Gastrocnemius medialis (tissue), 4 donors: ENCODE measurements at regions not wholly inside any gene's neighbourhood (a gene's known extent, or its start where the extent isn't known, plus 50 kb on each side); places are given as distances from the start of the nearest gene placed in this dataset.

Source experiments
- ATAC-seq, 2 donors: fragments of 150-250 bp; one replicate each; pipeline ENCODE4 v1.9.1; 2016
- DNase-seq, 2 donors: peaks; one replicate each; pipeline ENCODE4 v3.0.0-alpha.2; 2019
- H3K27ac ChIP-seq, 4 donors: fragments of 200-600 bp; sonication (generic); 1 replicate in 1 of 4; 2 replicates in 3 of 4; pipeline ENCODE4 v1.5.1; 2016 to 2018; ENCODE audit warnings: mild to moderate bottlenecking in 2 of 4, moderate library complexity in 1 of 4
- H3K27me3 ChIP-seq, 3 donors: fragments of 200-600 bp; sonication (generic) in 2 of 3; 1 replicate in 1 of 3; 2 replicates in 2 of 3; pipeline versions ENCODE4 v1.5.1 to v1.6.0; 2016 to 2019; ENCODE audit warnings: mild to moderate bottlenecking in 1 of 3, moderate library complexity in 1 of 3
- H3K36me3 ChIP-seq, 2 donors: fragments of 200-600 bp; sonication (generic) in 1 of 2; one replicate each; pipeline ENCODE4 v1.5.1; 2017 to 2018
- H3K4me1 ChIP-seq, 2 donors: fragments of 200-600 bp; sonication (generic) in 1 of 2; one replicate each; pipeline ENCODE4 v1.5.1; 2016 to 2017; ENCODE audit warnings: mild to moderate bottlenecking in 2 of 2
- H3K4me3 ChIP-seq, 4 donors: fragments of 200-600 bp; sonication (generic) in 3 of 4; 1 replicate in 1 of 4; 2 replicates in 3 of 4; pipeline ENCODE4 v1.5.1; 2016 to 2019; ENCODE audit warnings: mild to moderate bottlenecking in 2 of 4
- H3K9me3 ChIP-seq, 3 donors: fragments of 200-600 bp; sonication (generic) in 2 of 3; 1 replicate in 1 of 3; 2 replicates in 2 of 3; pipeline ENCODE4 v1.5.1; 2016 to 2019
- POLR2A ChIP-seq, 2 donors: fragments of 450-650 bp; IDR thresholded peaks; one replicate each; pipeline ENCODE4 v1.6.1; 2017; ENCODE audit warnings: antibody characterized with exemption in 2 of 2, mild to moderate bottlenecking in 2 of 2, moderate library complexity in 2 of 2
- in situ Hi-C, 4 donors: fragments of 200-750 bp; cut with MboI; loops; one replicate each; pipeline versions ENCODE4 v1.15.0 to v1.8.0; 2017; ENCODE audit warnings: low sequenced_read_pairs in 4 of 4
- intact Hi-C: fragments of 100-400 bp; cut with DNase I; formaldehyde crosslinking; loops from one replicate; pipeline ENCODE4 v1.15.1; 2023; ENCODE audit warnings: low total_unique reads
- TF ChIP-seq, protein P1 (sequence below), 5 experiments: fragments of 450-650 bp in 3 of 5; fragments of 200-600 bp in 2 of 5; sonication (generic) in 2 of 5; IDR thresholded peaks in 4 of 5; conservative IDR thresholded peaks in 1 of 5; 1 replicate in 4 of 5; 2 replicates in 1 of 5; pipeline ENCODE4 v1.5.1; 2016 to 2019; ENCODE audit warnings: antibody characterized with exemption in 5 of 5, mild to moderate bottlenecking in 3 of 5, moderate library complexity in 3 of 5

DNA sequence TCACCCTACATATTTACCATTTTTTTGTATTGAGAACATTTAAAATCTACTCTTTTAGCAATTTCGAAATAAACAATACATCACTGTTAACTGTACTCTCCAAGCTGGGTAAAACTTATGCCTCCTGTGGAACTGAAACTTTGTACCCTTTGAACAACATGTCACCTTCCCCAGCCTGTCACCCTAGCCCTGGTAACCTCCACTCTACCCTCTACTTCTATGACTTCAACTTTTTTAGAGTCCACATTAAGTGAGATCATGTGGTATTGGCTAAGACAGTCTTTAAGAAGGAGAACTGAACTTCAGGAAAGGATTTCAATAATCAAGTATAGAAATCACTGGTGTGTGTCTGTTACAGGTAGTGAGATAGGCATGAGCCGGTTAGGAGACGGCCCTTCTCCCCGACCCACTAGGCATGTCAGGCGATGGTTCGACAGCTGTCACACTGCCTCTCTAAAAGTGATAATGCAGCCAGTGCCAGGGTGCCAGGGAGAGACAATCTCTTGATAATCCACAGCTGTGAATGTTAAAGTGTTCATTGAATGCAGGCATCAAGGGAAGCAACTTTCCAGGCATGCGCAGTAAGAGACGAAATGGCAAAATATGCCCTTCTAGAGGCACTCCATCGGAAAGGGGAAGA, 74.6 kb upstream of the RNF152 start:
- Histone ChIP-seq H3K9me3 (no peaks in the 10 kb centered on the region), H3K27ac (no peak overlapping the region), H3K36me3 (no peaks in the 10 kb centered on the region), H3K27me3 (no peaks in the 10 kb centered on the region), H3K4me3 (no peak overlapping the region), H3K4me1 (no peaks in the 10 kb centered on the region)
- intact Hi-C loops (no loop called here), in situ Hi-C loops (no loop called here)
- no peak for DNase-seq
- ATAC-seq = no peak
- TF ChIP-seq, protein P1, sequence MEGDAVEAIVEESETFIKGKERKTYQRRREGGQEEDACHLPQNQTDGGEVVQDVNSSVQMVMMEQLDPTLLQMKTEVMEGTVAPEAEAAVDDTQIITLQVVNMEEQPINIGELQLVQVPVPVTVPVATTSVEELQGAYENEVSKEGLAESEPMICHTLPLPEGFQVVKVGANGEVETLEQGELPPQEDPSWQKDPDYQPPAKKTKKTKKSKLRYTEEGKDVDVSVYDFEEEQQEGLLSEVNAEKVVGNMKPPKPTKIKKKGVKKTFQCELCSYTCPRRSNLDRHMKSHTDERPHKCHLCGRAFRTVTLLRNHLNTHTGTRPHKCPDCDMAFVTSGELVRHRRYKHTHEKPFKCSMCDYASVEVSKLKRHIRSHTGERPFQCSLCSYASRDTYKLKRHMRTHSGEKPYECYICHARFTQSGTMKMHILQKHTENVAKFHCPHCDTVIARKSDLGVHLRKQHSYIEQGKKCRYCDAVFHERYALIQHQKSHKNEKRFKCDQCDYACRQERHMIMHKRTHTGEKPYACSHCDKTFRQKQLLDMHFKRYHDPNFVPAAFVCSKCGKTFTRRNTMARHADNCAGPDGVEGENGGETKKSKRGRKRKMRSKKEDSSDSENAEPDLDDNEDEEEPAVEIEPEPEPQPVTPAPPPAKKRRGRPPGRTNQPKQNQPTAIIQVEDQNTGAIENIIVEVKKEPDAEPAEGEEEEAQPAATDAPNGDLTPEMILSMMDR (IDR thresholded peaks at IDR 0.05 in 4 of 5, conservative IDR thresholded peaks at IDR 0.05 in 1 of 5) = no peak
- TF ChIP-seq POLR2A (IDR thresholded peaks at IDR 0.05) = no peak

- TF ChIP-seq, protein P1 (IDR thresholded peaks at IDR 0.05 in 4 of 5, conservative IDR thresholded peaks at IDR 0.05 in 1 of 5) = no peak
- TF ChIP-seq POLR2A (IDR thresholded peaks at IDR 0.05) = no peak
- H3K9me3 ChIP-seq = no peaks in the 10 kb centered on the region
- in situ Hi-C loops = no loop called here
- no peaks in the 10 kb centered on the region for H3K36me3 ChIP-seq
- no peaks in the 10 kb centered on the region for H3K4me1 ChIP-seq
- no peak for DNase-seq
- no peak overlapping the region for H3K27ac ChIP-seq
- no peak overlapping the region for H3K4me3 ChIP-seq
- intact Hi-C loops = no loop called here
- ATAC-seq = no peak
- H3K27me3 ChIP-seq = no peaks in the 10 kb centered on the region
Observed at GRCh38 chr18:61965311-61965710, 72.5 kb upstream of the RNF152 start.

GRCh38 chr18:61964616-61965015, 71.8 kb upstream of the RNF152 start:
- DNase-seq = no peak
- Histone ChIP-seq H3K4me1 (no peaks in the 10 kb centered on the region), H3K36me3 (no peaks in the 10 kb centered on the region), H3K27ac (no peak overlapping the region), H3K9me3 (no peaks in the 10 kb centered on the region), H3K27me3 (no peaks in the 10 kb centered on the region), H3K4me3 (no peak overlapping the region)
- no peak for ATAC-seq
- intact Hi-C loops = no loop called here
- TF ChIP-seq, protein P1 (IDR thresholded peaks at IDR 0.05 in 4 of 5, conservative IDR thresholded peaks at IDR 0.05 in 1 of 5) = no peak
- no peak for TF ChIP-seq POLR2A (IDR thresholded peaks at IDR 0.05)
- in situ Hi-C loops = no loop called here

DNA sequence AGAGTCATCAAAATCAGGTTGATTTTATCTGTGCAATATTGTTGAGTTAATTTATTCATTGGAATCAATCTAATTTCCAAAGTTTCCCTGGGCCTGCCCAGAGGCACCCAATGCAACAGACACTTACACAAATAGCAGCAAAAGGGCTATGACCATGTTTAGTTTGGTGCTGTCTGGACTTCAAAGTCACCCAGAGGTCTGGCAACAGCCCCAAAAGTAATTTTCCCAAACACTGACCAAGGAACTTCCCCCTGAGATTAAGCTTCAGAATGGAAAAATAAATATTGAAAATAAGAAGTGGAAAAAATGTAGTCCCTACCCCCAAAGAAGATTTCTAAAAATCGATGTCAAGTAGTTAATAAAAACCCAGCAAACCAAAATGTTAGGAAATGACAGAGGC, 70.9 kb upstream of the RNF152 start:
- intact Hi-C loops (no loop called here), in situ Hi-C loops (no loop called here)
- ATAC-seq = no peak
- Histone ChIP-seq H3K27ac (no peak overlapping the region), H3K36me3 (no peaks in the 10 kb centered on the region), H3K9me3 (no peaks in the 10 kb centered on the region), H3K4me3 (no peak overlapping the region), H3K4me1 (no peaks in the 10 kb centered on the region), H3K27me3 (no peaks in the 10 kb centered on the region)
- no peak for DNase-seq
- no peak for TF ChIP-seq POLR2A (IDR thresholded peaks at IDR 0.05)
- TF ChIP-seq, protein P1 (IDR thresholded peaks at IDR 0.05 in 4 of 5, conservative IDR thresholded peaks at IDR 0.05 in 1 of 5) = no peak
